H1 (cell line): ENCODE measurements at regions not wholly inside any gene's neighbourhood (a gene's known extent, or its start where the extent isn't known, plus 50 kb on each side); places are given as distances from the start of the nearest gene placed in this dataset.

ENCODE experiments used
- CEBPB ChIP-seq: IDR thresholded peaks from 2 replicates; pipeline ENCODE4 v1.6.1; 2012; ENCODE audit warnings: low read depth, low read length
- KDM5A ChIP-seq: fragments of 200-600 bp; IDR thresholded peaks from 2 replicates; pipeline ENCODE4 v1.7.1; 2012; ENCODE audit warnings: mild to moderate bottlenecking, low read length, inconsistent platforms, mixed read lengths
- RNF2 ChIP-seq: fragments of 200-900, 300-1000 bp; sonication (generic); IDR thresholded peaks from 2 replicates; pipeline ENCODE4 v1.7.1; 2016; ENCODE audit warnings: borderline replicate concordance, low read depth, mild to moderate bottlenecking, antibody characterized with exemption, low read length; ENCODE audit not compliant: poor library complexity, severe bottlenecking; ENCODE audit errors: missing control alignments
- SP4 ChIP-seq: IDR thresholded peaks from 2 replicates; pipeline ENCODE4 v1.6.1; 2012; ENCODE audit warnings: low read length, inconsistent platforms
- TF ChIP-seq, protein P1 (sequence below): fragments of 300-600 bp; sonication (generic); IDR thresholded peaks from 2 replicates; pipeline ENCODE4 v1.7.1; 2012; ENCODE audit warnings: low read length, moderate library complexity, mild to moderate bottlenecking, inconsistent platforms; ENCODE audit not compliant: insufficient replicate concordance
- TF ChIP-seq, protein P2 (sequence below): IDR thresholded peaks from 2 replicates; pipeline ENCODE4 v1.6.1; 2012; ENCODE audit warnings: inconsistent platforms
- TF ChIP-seq, protein P3 (sequence below), 3 experiments: IDR thresholded peaks; 1 replicate in 2 of 3; 2 replicates in 1 of 3; pipeline versions ENCODE4 v1.5.1 to v1.6.1; 2011; ENCODE audit warnings: low read length in 3 of 3, mild to moderate bottlenecking in 3 of 3, inconsistent platforms in 2 of 3, low read depth in 1 of 3, moderate library complexity in 1 of 3; ENCODE audit not compliant: insufficient read depth in 1 of 3; ENCODE audit errors: control extremely low read depth in 1 of 3

DNA sequence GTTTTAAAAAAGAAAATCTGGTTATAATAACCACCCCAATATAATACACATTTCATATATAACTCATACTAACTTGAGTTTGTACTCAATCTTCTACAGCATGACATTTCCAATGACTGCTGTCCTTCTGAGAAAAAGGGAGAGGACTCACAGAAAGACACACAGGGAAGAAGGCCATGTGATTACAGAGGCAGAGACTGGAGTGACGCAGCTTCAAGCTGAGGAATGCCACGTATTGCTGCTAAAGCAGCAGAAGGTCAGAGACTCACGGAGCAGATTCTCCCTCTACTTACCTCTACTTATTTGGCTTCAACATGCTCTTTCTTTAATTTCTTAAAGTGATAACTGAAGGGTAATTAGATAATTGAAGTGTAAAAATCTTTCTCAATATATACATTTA lies 753.5 kb upstream of the PKDCC start (continued):
- TF ChIP-seq, protein P1, sequence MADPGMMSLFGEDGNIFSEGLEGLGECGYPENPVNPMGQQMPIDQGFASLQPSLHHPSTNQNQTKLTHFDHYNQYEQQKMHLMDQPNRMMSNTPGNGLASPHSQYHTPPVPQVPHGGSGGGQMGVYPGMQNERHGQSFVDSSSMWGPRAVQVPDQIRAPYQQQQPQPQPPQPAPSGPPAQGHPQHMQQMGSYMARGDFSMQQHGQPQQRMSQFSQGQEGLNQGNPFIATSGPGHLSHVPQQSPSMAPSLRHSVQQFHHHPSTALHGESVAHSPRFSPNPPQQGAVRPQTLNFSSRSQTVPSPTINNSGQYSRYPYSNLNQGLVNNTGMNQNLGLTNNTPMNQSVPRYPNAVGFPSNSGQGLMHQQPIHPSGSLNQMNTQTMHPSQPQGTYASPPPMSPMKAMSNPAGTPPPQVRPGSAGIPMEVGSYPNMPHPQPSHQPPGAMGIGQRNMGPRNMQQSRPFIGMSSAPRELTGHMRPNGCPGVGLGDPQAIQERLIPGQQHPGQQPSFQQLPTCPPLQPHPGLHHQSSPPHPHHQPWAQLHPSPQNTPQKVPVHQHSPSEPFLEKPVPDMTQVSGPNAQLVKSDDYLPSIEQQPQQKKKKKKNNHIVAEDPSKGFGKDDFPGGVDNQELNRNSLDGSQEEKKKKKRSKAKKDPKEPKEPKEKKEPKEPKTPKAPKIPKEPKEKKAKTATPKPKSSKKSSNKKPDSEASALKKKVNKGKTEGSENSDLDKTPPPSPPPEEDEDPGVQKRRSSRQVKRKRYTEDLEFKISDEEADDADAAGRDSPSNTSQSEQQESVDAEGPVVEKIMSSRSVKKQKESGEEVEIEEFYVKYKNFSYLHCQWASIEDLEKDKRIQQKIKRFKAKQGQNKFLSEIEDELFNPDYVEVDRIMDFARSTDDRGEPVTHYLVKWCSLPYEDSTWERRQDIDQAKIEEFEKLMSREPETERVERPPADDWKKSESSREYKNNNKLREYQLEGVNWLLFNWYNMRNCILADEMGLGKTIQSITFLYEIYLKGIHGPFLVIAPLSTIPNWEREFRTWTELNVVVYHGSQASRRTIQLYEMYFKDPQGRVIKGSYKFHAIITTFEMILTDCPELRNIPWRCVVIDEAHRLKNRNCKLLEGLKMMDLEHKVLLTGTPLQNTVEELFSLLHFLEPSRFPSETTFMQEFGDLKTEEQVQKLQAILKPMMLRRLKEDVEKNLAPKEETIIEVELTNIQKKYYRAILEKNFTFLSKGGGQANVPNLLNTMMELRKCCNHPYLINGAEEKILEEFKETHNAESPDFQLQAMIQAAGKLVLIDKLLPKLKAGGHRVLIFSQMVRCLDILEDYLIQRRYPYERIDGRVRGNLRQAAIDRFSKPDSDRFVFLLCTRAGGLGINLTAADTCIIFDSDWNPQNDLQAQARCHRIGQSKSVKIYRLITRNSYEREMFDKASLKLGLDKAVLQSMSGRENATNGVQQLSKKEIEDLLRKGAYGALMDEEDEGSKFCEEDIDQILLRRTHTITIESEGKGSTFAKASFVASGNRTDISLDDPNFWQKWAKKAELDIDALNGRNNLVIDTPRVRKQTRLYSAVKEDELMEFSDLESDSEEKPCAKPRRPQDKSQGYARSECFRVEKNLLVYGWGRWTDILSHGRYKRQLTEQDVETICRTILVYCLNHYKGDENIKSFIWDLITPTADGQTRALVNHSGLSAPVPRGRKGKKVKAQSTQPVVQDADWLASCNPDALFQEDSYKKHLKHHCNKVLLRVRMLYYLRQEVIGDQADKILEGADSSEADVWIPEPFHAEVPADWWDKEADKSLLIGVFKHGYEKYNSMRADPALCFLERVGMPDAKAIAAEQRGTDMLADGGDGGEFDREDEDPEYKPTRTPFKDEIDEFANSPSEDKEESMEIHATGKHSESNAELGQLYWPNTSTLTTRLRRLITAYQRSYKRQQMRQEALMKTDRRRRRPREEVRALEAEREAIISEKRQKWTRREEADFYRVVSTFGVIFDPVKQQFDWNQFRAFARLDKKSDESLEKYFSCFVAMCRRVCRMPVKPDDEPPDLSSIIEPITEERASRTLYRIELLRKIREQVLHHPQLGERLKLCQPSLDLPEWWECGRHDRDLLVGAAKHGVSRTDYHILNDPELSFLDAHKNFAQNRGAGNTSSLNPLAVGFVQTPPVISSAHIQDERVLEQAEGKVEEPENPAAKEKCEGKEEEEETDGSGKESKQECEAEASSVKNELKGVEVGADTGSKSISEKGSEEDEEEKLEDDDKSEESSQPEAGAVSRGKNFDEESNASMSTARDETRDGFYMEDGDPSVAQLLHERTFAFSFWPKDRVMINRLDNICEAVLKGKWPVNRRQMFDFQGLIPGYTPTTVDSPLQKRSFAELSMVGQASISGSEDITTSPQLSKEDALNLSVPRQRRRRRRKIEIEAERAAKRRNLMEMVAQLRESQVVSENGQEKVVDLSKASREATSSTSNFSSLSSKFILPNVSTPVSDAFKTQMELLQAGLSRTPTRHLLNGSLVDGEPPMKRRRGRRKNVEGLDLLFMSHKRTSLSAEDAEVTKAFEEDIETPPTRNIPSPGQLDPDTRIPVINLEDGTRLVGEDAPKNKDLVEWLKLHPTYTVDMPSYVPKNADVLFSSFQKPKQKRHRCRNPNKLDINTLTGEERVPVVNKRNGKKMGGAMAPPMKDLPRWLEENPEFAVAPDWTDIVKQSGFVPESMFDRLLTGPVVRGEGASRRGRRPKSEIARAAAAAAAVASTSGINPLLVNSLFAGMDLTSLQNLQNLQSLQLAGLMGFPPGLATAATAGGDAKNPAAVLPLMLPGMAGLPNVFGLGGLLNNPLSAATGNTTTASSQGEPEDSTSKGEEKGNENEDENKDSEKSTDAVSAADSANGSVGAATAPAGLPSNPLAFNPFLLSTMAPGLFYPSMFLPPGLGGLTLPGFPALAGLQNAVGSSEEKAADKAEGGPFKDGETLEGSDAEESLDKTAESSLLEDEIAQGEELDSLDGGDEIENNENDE, result no peak
- TF ChIP-seq SP4, result no peak
- TF ChIP-seq CEBPB, result no peak
- TF ChIP-seq RNF2, result no peak
- TF ChIP-seq KDM5A, result no peak
- TF ChIP-seq, protein P2, sequence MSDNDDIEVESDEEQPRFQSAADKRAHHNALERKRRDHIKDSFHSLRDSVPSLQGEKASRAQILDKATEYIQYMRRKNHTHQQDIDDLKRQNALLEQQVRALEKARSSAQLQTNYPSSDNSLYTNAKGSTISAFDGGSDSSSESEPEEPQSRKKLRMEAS, result no peak
- TF ChIP-seq, protein P3, sequence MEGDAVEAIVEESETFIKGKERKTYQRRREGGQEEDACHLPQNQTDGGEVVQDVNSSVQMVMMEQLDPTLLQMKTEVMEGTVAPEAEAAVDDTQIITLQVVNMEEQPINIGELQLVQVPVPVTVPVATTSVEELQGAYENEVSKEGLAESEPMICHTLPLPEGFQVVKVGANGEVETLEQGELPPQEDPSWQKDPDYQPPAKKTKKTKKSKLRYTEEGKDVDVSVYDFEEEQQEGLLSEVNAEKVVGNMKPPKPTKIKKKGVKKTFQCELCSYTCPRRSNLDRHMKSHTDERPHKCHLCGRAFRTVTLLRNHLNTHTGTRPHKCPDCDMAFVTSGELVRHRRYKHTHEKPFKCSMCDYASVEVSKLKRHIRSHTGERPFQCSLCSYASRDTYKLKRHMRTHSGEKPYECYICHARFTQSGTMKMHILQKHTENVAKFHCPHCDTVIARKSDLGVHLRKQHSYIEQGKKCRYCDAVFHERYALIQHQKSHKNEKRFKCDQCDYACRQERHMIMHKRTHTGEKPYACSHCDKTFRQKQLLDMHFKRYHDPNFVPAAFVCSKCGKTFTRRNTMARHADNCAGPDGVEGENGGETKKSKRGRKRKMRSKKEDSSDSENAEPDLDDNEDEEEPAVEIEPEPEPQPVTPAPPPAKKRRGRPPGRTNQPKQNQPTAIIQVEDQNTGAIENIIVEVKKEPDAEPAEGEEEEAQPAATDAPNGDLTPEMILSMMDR (IDR thresholded peaks at IDR 0.05; ENCODE audit: control extremely low read depth in 1 of 3, insufficient read depth in 1 of 3, low read depth in 1 of 3, low read length in 3 of 3), result no peak
